MM.1S (cell line): ENCODE measurements at regions not wholly inside any gene's neighbourhood (a gene's known extent, or its start where the extent isn't known, plus 50 kb on each side); places are given as distances from the start of the nearest gene placed in this dataset.
"Not testable (repeated sequence)": the region's sequence is repeated elsewhere in the genome, so short reads cannot be mapped to it uniquely, and the experiment has no call there.

ENCODE experiments used
- DNase-seq: peaks from one replicate; pipeline ENCODE4 v3.0.0-alpha.2; 2015
- H2AFZ ChIP-seq: fragments of 300-600 bp; sonication (generic); 2 replicates; pipeline ENCODE4 v1.6.0; 2016; ENCODE audit warnings: antibody characterized with exemption, low read length
- H3F3A ChIP-seq: fragments of 300-600 bp; sonication (generic); 2 replicates; pipeline ENCODE4 v1.6.1; 2016; ENCODE audit warnings: mild to moderate bottlenecking, antibody characterized with exemption, low read length, moderate library complexity, mixed read lengths; ENCODE audit not compliant: insufficient read depth
- H3K27ac ChIP-seq: fragments of 300-600 bp; sonication (generic); 2 replicates; pipeline ENCODE4 v1.5.1; 2016; ENCODE audit warnings: mild to moderate bottlenecking, low read length
- H3K27me3 ChIP-seq: fragments of 300-600 bp; sonication (generic); replicated peaks from 2 replicates; pipeline ENCODE4 v1.6.0; 2016; ENCODE audit warnings: low read length; ENCODE audit not compliant: insufficient read depth
- H3K36me3 ChIP-seq: fragments of 300-600 bp; sonication (generic); replicated peaks from 2 replicates; pipeline ENCODE4 v1.6.1; 2016; ENCODE audit warnings: mild to moderate bottlenecking, low read length, mixed read lengths; ENCODE audit not compliant: insufficient read depth
- H3K4me1 ChIP-seq: fragments of 300-600 bp; sonication (generic); 2 replicates; pipeline ENCODE4 v1.6.1; 2016; ENCODE audit warnings: low read length, mixed read lengths
- H3K4me2 ChIP-seq: fragments of 300-600 bp; sonication (generic); 2 replicates; pipeline ENCODE4 v1.6.0; 2016; ENCODE audit warnings: low read depth, low read length
- H3K4me3 ChIP-seq: fragments of 300-600 bp; sonication (generic); 2 replicates; pipeline ENCODE4 v1.5.1; 2016; ENCODE audit warnings: low read length, mixed read lengths
- H3K79me2 ChIP-seq: fragments of 300-600 bp; sonication (generic); 2 replicates; pipeline ENCODE4 v1.6.1; 2016; ENCODE audit warnings: mixed run types, low read length, mixed read lengths
- H3K9ac ChIP-seq: fragments of 300-600 bp; sonication (generic); 2 replicates; pipeline ENCODE4 v1.6.1; 2016; ENCODE audit warnings: low read length, mixed read lengths
- H3K9me2 ChIP-seq: fragments of 300-600 bp; sonication (generic); replicated peaks from 2 replicates; pipeline ENCODE4 v1.6.1; 2016; ENCODE audit warnings: mild to moderate bottlenecking, low read length, mixed read lengths; ENCODE audit not compliant: insufficient read depth
- H3K9me3 ChIP-seq: fragments of 300-600 bp; sonication (generic); replicated peaks from 2 replicates; pipeline ENCODE4 v1.6.1; 2016; ENCODE audit warnings: mild to moderate bottlenecking, low read length, mixed read lengths; ENCODE audit not compliant: insufficient read depth
- H4K20me1 ChIP-seq: fragments of 300-600 bp; sonication (generic); 2 replicates; pipeline ENCODE4 v1.6.1; 2016; ENCODE audit warnings: mild to moderate bottlenecking, low read length, moderate library complexity, mixed read lengths; ENCODE audit not compliant: insufficient read depth
- EZH2 ChIP-seq: fragments of 300-600 bp; sonication (generic); optimal IDR thresholded peaks from 2 replicates; pipeline ENCODE3; 2017; ENCODE audit warnings: low read depth, mild to moderate bottlenecking, antibody characterized with exemption, low read length, mixed read lengths
- EZH2phosphoT487 ChIP-seq: fragments of 300-600 bp; sonication (generic); IDR thresholded peaks from 2 replicates; pipeline ENCODE4 v1.6.1; 2018; ENCODE audit warnings: antibody characterized with exemption, low read length
- TF ChIP-seq, protein P1 (sequence below): fragments of 300-600 bp; sonication (generic); IDR thresholded peaks from 2 replicates; pipeline ENCODE4 v1.5.1; 2016; ENCODE audit warnings: antibody characterized with exemption, low read length, mixed read lengths

GRCh38 chr3:75320369-75320768, 343.8 kb upstream of the FRG2C start:
- Histone ChIP-seq H4K20me1 (no peaks in the 10 kb centered on the region), H3K36me3 (no peaks in the 10 kb centered on the region), H3K9me3 (no peaks in the 10 kb centered on the region), H3K4me2 (no peak overlapping the region), H3K79me2 (no peaks in the 10 kb centered on the region), H3K4me1 (peaks cover 12% of the 10 kb centered on the region; the same call in 1 of the 2 replicates), H3K4me3 (no peak overlapping the region), H2AFZ (no peak overlapping the region), H3K27me3 (no peaks in the 10 kb centered on the region), H3K9ac (no peak overlapping the region), H3K9me2 (no peaks in the 10 kb centered on the region), H3K27ac (no peak overlapping the region), H3F3A (no peaks in the 10 kb centered on the region)
- TF ChIP-seq EZH2 (no peak), EZH2phosphoT487 (no peak)
- TF ChIP-seq, protein P1, sequence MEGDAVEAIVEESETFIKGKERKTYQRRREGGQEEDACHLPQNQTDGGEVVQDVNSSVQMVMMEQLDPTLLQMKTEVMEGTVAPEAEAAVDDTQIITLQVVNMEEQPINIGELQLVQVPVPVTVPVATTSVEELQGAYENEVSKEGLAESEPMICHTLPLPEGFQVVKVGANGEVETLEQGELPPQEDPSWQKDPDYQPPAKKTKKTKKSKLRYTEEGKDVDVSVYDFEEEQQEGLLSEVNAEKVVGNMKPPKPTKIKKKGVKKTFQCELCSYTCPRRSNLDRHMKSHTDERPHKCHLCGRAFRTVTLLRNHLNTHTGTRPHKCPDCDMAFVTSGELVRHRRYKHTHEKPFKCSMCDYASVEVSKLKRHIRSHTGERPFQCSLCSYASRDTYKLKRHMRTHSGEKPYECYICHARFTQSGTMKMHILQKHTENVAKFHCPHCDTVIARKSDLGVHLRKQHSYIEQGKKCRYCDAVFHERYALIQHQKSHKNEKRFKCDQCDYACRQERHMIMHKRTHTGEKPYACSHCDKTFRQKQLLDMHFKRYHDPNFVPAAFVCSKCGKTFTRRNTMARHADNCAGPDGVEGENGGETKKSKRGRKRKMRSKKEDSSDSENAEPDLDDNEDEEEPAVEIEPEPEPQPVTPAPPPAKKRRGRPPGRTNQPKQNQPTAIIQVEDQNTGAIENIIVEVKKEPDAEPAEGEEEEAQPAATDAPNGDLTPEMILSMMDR = no peak
- no peak for DNase-seq

DNA sequence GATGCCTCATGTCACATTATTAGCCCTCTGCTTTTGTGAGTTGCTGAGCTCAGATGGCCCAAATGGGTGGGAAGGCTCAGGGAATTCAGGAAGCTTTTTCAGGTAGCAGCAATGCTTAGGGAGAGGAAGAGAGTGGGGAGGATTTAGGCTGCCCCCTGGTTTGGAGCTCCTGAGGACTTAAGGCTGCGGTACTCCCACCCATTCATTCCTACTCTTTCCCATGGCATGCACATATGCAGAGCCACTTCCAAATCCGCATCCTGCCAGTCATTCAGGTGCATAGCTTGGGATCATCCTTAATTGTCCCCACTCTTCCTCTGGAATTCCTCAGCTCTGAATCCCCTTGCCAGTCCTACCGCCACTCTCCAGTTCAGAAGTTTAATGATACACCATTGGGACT, 343.1 kb upstream of the FRG2C start:
- Histone ChIP-seq H2AFZ (no peak overlapping the region), H3K27ac (no peak overlapping the region), H3K79me2 (no peaks in the 10 kb centered on the region), H3K4me3 (no peak overlapping the region), H3F3A (no peaks in the 10 kb centered on the region), H3K4me2 (no peak overlapping the region), H3K9me2 (no peaks in the 10 kb centered on the region), H3K9me3 (no peaks in the 10 kb centered on the region), H3K4me1 (peaks cover 12% of the 10 kb centered on the region; the same call in 1 of the 2 replicates), H4K20me1 (no peaks in the 10 kb centered on the region), H3K36me3 (no peaks in the 10 kb centered on the region), H3K27me3 (no peaks in the 10 kb centered on the region), H3K9ac (no peak overlapping the region)
- TF ChIP-seq EZH2phosphoT487 (no peak), EZH2 (no peak)
- TF ChIP-seq, protein P1 = no peak
- DNase-seq = no peak

- not testable (repeated sequence) for H3K27ac ChIP-seq, H3K4me2 ChIP-seq, H3K79me2 ChIP-seq, H3K9ac ChIP-seq, H3K27me3 ChIP-seq, DNase-seq, H3K9me2 ChIP-seq, H3F3A ChIP-seq, H3K9me3 ChIP-seq, H4K20me1 ChIP-seq, H3K36me3 ChIP-seq, H2AFZ ChIP-seq, H3K4me3 ChIP-seq
- peaks cover 12% of the 10 kb centered on the region; the same call in 1 of the 2 replicates for H3K4me1 ChIP-seq
Observed at GRCh38 chr3:75323936-75324335, 340.2 kb upstream of the FRG2C start.

DNA sequence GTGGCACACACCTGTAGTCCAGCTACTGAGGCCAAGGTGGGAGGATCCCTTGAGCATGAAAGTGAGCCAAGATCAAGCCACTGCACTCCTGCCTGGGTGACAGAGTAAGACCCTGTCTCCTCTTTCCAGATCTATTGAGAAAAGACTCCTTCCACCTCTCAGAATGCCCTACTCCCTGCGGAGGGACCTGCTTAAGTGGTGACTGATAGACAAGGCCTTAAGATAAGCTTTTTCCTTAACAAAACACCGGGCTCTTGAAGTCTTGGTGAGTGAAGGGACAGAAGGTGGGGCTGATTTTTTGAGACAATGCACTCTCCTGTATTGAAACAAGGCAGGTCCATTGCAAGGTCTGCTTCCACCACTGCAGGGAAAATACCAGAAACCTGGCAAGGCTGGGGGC, 338.4 kb upstream of the FRG2C start:
- no peak overlapping the region for H3K4me2 ChIP-seq
- no peaks in the 10 kb centered on the region for H3F3A ChIP-seq
- no peaks in the 10 kb centered on the region for H3K9me2 ChIP-seq
- no peak overlapping the region for H3K27ac ChIP-seq
- no peak overlapping the region for H3K4me3 ChIP-seq
- no peaks in the 10 kb centered on the region for H3K79me2 ChIP-seq
- H2AFZ ChIP-seq = no peak overlapping the region
- DNase-seq = no peak
- H3K9me3 ChIP-seq = no peaks in the 10 kb centered on the region
- H4K20me1 ChIP-seq = no peaks in the 10 kb centered on the region
- TF ChIP-seq, protein P1 = no peak
- TF ChIP-seq EZH2phosphoT487 (no peak), EZH2 (no peak)
- no peaks in the 10 kb centered on the region for H3K36me3 ChIP-seq
- H3K9ac ChIP-seq = no peak overlapping the region
- H3K27me3 ChIP-seq = no peaks in the 10 kb centered on the region
- no peaks in the 10 kb centered on the region for H3K4me1 ChIP-seq
